ENCODE measurements at regions not wholly inside any gene's neighbourhood (a gene's known extent, or its start where the extent isn't known, plus 50 kb on each side); places are given as distances from the start of the nearest gene placed in this dataset.

- no peaks in the 10 kb centered on the region for H3K4me1 Mint-ChIP-seq
- no peak for ATAC-seq
Measured at GRCh38 chr9:99752417-99753109, 69.1 kb upstream of the NR4A3 start.

GRCh38 chr9:99753436-99753835, 68.2 kb upstream of the NR4A3 start:
- no peak for DNase-seq
- Mint-ChIP-seq H3K27ac (no peak overlapping the region), H3K4me1 (no peaks in the 10 kb centered on the region), H3K9me3 (no peaks in the 10 kb centered on the region), H3K4me3 (no peak overlapping the region), H3K27me3 (peaks cover 8% of the 10 kb centered on the region)
- ATAC-seq: no peak

More at GRCh38 chr9:99752417-99753109, 69.1 kb upstream of the NR4A3 start:
- no peak overlapping the region for H3K4me3 Mint-ChIP-seq
- no peaks in the 10 kb centered on the region for H3K9me3 Mint-ChIP-seq
- peaks cover 8% of the 10 kb centered on the region for H3K27me3 Mint-ChIP-seq
- no peak for DNase-seq
- H3K27ac Mint-ChIP-seq: no peak overlapping the region

GRCh38 chr9:99760421-99760820, 61.3 kb upstream of the NR4A3 start:
- Mint-ChIP-seq H3K4me1 (no peaks in the 10 kb centered on the region), H3K27ac (no peak overlapping the region), H3K9me3 (no peaks in the 10 kb centered on the region), H3K4me3 (no peak overlapping the region), H3K27me3 (peaks cover 7% of the 10 kb centered on the region)
- no peak for DNase-seq
- ATAC-seq: no peak

GRCh38 chr9:99762470-99762869, 59.2 kb upstream of the NR4A3 start:
- Mint-ChIP-seq H3K27me3 (peaks cover 9% of the 10 kb centered on the region), H3K27ac (no peak overlapping the region), H3K4me3 (no peak overlapping the region), H3K4me1 (no peaks in the 10 kb centered on the region), H3K9me3 (no peaks in the 10 kb centered on the region)
- DNase-seq (peak in 1 of 2 donors; percentile 8), ATAC-seq (peak; percentile 87)
